ENCODE measurements at regions not wholly inside any gene's neighbourhood (a gene's known extent, or its start where the extent isn't known, plus 50 kb on each side); places are given as distances from the start of the nearest gene placed in this dataset.

GRCh38 chr9:108056084-108056804 lies 566.7 kb upstream of the KLF4 start:
- TF ChIP-seq CTCF (conservative IDR thresholded peaks at IDR 0.05; ENCODE audit: low read depth, low read length), result no peak
- no peak for TF ChIP-seq EZH2phosphoT487 (IDR thresholded peaks at IDR 0.05; ENCODE audit: borderline replicate concordance, low read length)
- no peak for TF ChIP-seq EZH2 (IDR thresholded peaks at IDR 0.05; ENCODE audit: low read length, unreplicated experiment)
